ENCODE measurements at regions not wholly inside any gene's neighbourhood (a gene's known extent, or its start where the extent isn't known, plus 50 kb on each side); places are given as distances from the start of the nearest gene placed in this dataset.

DNA sequence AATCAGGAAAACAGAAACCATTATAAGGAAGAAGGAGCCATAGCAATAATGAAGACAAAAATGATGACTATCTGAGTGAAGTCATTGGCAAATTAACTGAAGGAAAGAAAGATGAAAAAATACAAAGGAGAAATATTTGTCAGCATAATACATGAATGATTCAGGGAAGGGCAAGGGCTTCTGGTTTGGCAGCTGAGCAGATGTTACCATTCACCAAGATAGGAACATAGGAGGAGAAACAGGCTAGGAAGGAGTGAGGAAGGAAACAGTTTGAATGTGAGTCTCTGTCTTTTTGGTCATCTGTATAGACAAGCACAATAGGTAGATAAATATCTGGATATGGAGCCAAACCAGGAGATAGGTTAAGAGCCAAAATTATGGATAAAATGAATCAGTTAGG, 296.0 kb downstream of the ISL1 start:
- ATAC-seq (ENCODE audit: low read depth) (no peak), DNase-seq (no peak)
- CTCF ChIA-PET, result no interaction called here
- no peak overlapping the region for H3K4ac ChIP-seq (ENCODE audit: low read depth, low read length)
- no peak overlapping the region for H4K8ac ChIP-seq (ENCODE audit: low read depth in 2 of 2, low read length in 2 of 2)
- H3K9me3 ChIP-seq (ENCODE audit: control insufficient read depth, insufficient read depth, low read length), result peaks cover 2% of the 10 kb centered on the region; the same call in 1 of the 2 replicates
- H2BK20ac ChIP-seq (ENCODE audit: low read depth, low read length), result no peak overlapping the region
- POLR2A ChIA-PET (ENCODE audit: unreplicated experiment), result no interaction called here
- H3K14ac ChIP-seq (replicated peaks; ENCODE audit: low read depth, low read length), result no peak overlapping the region
- H3K36me3 ChIP-seq (ENCODE audit: control insufficient read depth, insufficient read depth, low read length), result no peaks in the 10 kb centered on the region
- intact Hi-C loops (cut with micrococcal nuclease), result no loop called here
- H2BK120ac ChIP-seq (ENCODE audit: low read depth, low read length), result no peak overlapping the region
- no peaks in the 10 kb centered on the region for H3K9me1 ChIP-seq (ENCODE audit: insufficient read depth, low read length)
- H2BK5ac ChIP-seq (ENCODE audit: low read depth, low read length, poor library complexity, severe bottlenecking), result no peak overlapping the region
- H2AK9ac ChIP-seq (replicated peaks; ENCODE audit: low read depth, low read length, poor library complexity), result no peak overlapping the region
- no peak overlapping the region for H3K4me2 ChIP-seq (ENCODE audit: low read depth, low read length)
- H4K20me1 ChIP-seq (ENCODE audit: insufficient read depth, low read length), result no peaks in the 10 kb centered on the region
- no peaks in the 10 kb centered on the region for H3K4me1 ChIP-seq (ENCODE audit: control insufficient read depth, insufficient read depth, low read length)
- no peak overlapping the region for H3K27ac ChIP-seq (ENCODE audit: insufficient read depth, low read length)
- H3K56ac ChIP-seq (ENCODE audit: extremely low read depth, insufficient read depth, low read length), result no peak overlapping the region
- H3K9ac ChIP-seq (ENCODE audit: low read depth, low read length), result no peak overlapping the region
- BruUV-seq (replicated peaks), result no TSS peak
- no peak overlapping the region for H4K91ac ChIP-seq (ENCODE audit: insufficient read depth, low read depth, low read length)
- no peaks in the 10 kb centered on the region for H3K79me1 ChIP-seq (ENCODE audit: low read depth in 1 of 2, low read length in 2 of 2)
- no peak overlapping the region for H3K23ac ChIP-seq (ENCODE audit: low read depth, low read length)
- no peak overlapping the region for H3K18ac ChIP-seq (ENCODE audit: low read depth, low read length)
- no peak overlapping the region for H4K5ac ChIP-seq (ENCODE audit: low read depth, low read length)
- no peak overlapping the region for H3K4me3 ChIP-seq (ENCODE audit: insufficient read depth, low read depth, low read length)
- H3K27me3 ChIP-seq (ENCODE audit: control insufficient read depth, insufficient read depth, low read length), result no peaks in the 10 kb centered on the region
- no peak overlapping the region for H2AFZ ChIP-seq (replicated peaks; ENCODE audit: low read length, poor library complexity)
- no peak overlapping the region for H2AK5ac ChIP-seq (ENCODE audit: low read depth, low read length)
- H2BK15ac ChIP-seq (ENCODE audit: low read depth, low read length), result no peak overlapping the region
- TF ChIP-seq RCOR1 (IDR thresholded peaks at IDR 0.05; ENCODE audit: insufficient replicate concordance, low read length) (no peak), FOS (IDR thresholded peaks at IDR 0.05; ENCODE audit: low read depth, low read length) (no peak), BHLHE40 (IDR thresholded peaks at IDR 0.05; ENCODE audit: low read depth, low read length) (no peak), MAFK (IDR thresholded peaks at IDR 0.05; ENCODE audit: low read depth, low read length) (no peak), CEBPB (IDR thresholded peaks at IDR 0.05; ENCODE audit: low read depth, low read length) (no peak), RAD21 (IDR thresholded peaks at IDR 0.05; ENCODE audit: low read length) (no peak), MXI1 (IDR thresholded peaks at IDR 0.05; ENCODE audit: borderline replicate concordance, low read depth, low read length) (no peak), NFE2L2 (IDR thresholded peaks at IDR 0.05; ENCODE audit: low read depth, low read length) (no peak), RFX5 (IDR thresholded peaks at IDR 0.05; ENCODE audit: low read depth, low read length) (no peak), SMC3 (IDR thresholded peaks at IDR 0.05; ENCODE audit: low read depth, low read length) (no peak), POLR2A (IDR thresholded peaks at IDR 0.05; ENCODE audit: low read depth, low read length) (no peak), CHD1 (IDR thresholded peaks at IDR 0.05; ENCODE audit: low read depth, low read length) (no peak), MAZ (IDR thresholded peaks at IDR 0.05; ENCODE audit: borderline replicate concordance, low read depth, low read length) (no peak)
- TF ChIP-seq, protein P1, sequence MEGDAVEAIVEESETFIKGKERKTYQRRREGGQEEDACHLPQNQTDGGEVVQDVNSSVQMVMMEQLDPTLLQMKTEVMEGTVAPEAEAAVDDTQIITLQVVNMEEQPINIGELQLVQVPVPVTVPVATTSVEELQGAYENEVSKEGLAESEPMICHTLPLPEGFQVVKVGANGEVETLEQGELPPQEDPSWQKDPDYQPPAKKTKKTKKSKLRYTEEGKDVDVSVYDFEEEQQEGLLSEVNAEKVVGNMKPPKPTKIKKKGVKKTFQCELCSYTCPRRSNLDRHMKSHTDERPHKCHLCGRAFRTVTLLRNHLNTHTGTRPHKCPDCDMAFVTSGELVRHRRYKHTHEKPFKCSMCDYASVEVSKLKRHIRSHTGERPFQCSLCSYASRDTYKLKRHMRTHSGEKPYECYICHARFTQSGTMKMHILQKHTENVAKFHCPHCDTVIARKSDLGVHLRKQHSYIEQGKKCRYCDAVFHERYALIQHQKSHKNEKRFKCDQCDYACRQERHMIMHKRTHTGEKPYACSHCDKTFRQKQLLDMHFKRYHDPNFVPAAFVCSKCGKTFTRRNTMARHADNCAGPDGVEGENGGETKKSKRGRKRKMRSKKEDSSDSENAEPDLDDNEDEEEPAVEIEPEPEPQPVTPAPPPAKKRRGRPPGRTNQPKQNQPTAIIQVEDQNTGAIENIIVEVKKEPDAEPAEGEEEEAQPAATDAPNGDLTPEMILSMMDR (conservative IDR thresholded peaks at IDR 0.05; ENCODE audit: low read depth, low read length), result no peak
- TF ChIP-seq, protein P2, sequence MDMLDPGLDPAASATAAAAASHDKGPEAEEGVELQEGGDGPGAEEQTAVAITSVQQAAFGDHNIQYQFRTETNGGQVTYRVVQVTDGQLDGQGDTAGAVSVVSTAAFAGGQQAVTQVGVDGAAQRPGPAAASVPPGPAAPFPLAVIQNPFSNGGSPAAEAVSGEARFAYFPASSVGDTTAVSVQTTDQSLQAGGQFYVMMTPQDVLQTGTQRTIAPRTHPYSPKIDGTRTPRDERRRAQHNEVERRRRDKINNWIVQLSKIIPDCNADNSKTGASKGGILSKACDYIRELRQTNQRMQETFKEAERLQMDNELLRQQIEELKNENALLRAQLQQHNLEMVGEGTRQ (IDR thresholded peaks at IDR 0.05; ENCODE audit: low read depth, low read length), result no peak
- TF ChIP-seq, protein P3, sequence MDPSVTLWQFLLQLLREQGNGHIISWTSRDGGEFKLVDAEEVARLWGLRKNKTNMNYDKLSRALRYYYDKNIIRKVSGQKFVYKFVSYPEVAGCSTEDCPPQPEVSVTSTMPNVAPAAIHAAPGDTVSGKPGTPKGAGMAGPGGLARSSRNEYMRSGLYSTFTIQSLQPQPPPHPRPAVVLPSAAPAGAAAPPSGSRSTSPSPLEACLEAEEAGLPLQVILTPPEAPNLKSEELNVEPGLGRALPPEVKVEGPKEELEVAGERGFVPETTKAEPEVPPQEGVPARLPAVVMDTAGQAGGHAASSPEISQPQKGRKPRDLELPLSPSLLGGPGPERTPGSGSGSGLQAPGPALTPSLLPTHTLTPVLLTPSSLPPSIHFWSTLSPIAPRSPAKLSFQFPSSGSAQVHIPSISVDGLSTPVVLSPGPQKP (IDR thresholded peaks at IDR 0.05; ENCODE audit: borderline replicate concordance, low read depth, low read length), result no peak
- in situ Hi-C loops (cut with MboI; ENCODE audit: low sequenced_read_pairs), result no loop called here
- dilution Hi-C loops (cut with HindIII; ENCODE audit: low sequenced_read_pairs, unreplicated experiment), result no loop called here
